GM12878 (cell line): ENCODE measurements at regions not wholly inside any gene's neighbourhood (a gene's known extent, or its start where the extent isn't known, plus 50 kb on each side); places are given as distances from the start of the nearest gene placed in this dataset.

ENCODE experiments used
- BHLHE40 ChIP-seq, 2 experiments: fragments of 450-650 bp in 1 of 2; IDR thresholded peaks; 2 replicates each; pipeline ENCODE4 v1.6.1; 2011 to 2017; ENCODE audit warnings: low read depth in 2 of 2, borderline replicate concordance in 1 of 2, improper control_type of control experiment in 1 of 2, low read length in 1 of 2, mild to moderate bottlenecking in 1 of 2
- CTCF ChIP-seq, 3 experiments: IDR thresholded peaks in 2 of 3; conservative IDR thresholded peaks in 1 of 3; 2 replicates each; pipeline ENCODE4 v1.5.1; 2011; ENCODE audit warnings: low read depth in 3 of 3, low read length in 3 of 3, mild to moderate bottlenecking in 3 of 3, control low read depth in 2 of 3, moderate library complexity in 2 of 3, inconsistent platforms in 1 of 3, mixed read lengths in 1 of 3; ENCODE audit not compliant: control insufficient read depth in 2 of 3, insufficient read depth in 1 of 3; ENCODE audit errors: extremely low read depth in 1 of 3
- HDAC6 ChIP-seq: fragments of 200-600 bp; sonication (generic); IDR thresholded peaks from one replicate; pipeline ENCODE4 v1.8.0; 2017; ENCODE audit warnings: antibody characterized with exemption; ENCODE audit not compliant: unreplicated experiment
- IKZF2 ChIP-seq, 2 experiments: fragments of 450-650 bp; IDR thresholded peaks; 2 replicates each; pipeline ENCODE4 v1.6.1; 2017; ENCODE audit warnings: mild to moderate bottlenecking in 2 of 2, moderate library complexity in 2 of 2
- POLR2A ChIP-seq: IDR thresholded peaks from 2 replicates; pipeline ENCODE4 v1.6.1; 2011; ENCODE audit warnings: low read depth, mild to moderate bottlenecking, low read length
- POLR2AphosphoS5 ChIP-seq: IDR thresholded peaks from 2 replicates; pipeline ENCODE4 v1.6.1; 2011; ENCODE audit warnings: mild to moderate bottlenecking, low read length, inconsistent platforms
- SUZ12 ChIP-seq: fragments of 200-600 bp; sonication (generic); IDR thresholded peaks from one replicate; pipeline ENCODE4 v1.6.1; 2018; ENCODE audit warnings: antibody characterized with exemption, mild to moderate bottlenecking; ENCODE audit not compliant: unreplicated experiment
- TCF3 ChIP-seq: IDR thresholded peaks from 2 replicates; pipeline ENCODE4 v1.6.1; 2012; ENCODE audit warnings: low read depth, mild to moderate bottlenecking, low read length, borderline replicate concordance; ENCODE audit not compliant: insufficient read depth

- TF ChIP-seq CTCF (IDR thresholded peaks at IDR 0.05 in 2 of 3, conservative IDR thresholded peaks at IDR 0.05 in 1 of 3; ENCODE audit: control insufficient read depth in 2 of 3, extremely low read depth in 1 of 3, insufficient read depth in 1 of 3, low read depth in 3 of 3, low read length in 3 of 3), result no peak
- no peak for TF ChIP-seq SUZ12
- TF ChIP-seq IKZF2 (IDR thresholded peaks at IDR 0.05), result no peak
- no peak for TF ChIP-seq POLR2A
- no peak for TF ChIP-seq POLR2AphosphoS5
- TF ChIP-seq HDAC6, result no peak
- TF ChIP-seq TCF3, result no peak
- TF ChIP-seq BHLHE40 (IDR thresholded peaks at IDR 0.05; ENCODE audit: borderline replicate concordance in 1 of 2, low read depth in 2 of 2, low read length in 1 of 2), result no peak
Measured at GRCh38 chr3:117788506-117788905, 1078.9 kb downstream of the TUSC7 start.
